ENCODE measurements at regions not wholly inside any gene's neighbourhood (a gene's known extent, or its start where the extent isn't known, plus 50 kb on each side); places are given as distances from the start of the nearest gene placed in this dataset.
A peak's percentile ranks its signal among the peaks of the same experiment; 100 is the strongest.

- Mint-ChIP-seq H3K27ac (no peak overlapping the region), H3K9me3 (peaks cover 5% of the 10 kb centered on the region), H3K27me3 (peaks cover 15% of the 10 kb centered on the region), H3K4me3 (no peak overlapping the region), H3K4me1 (no peaks in the 10 kb centered on the region), H3K36me3 (no peaks in the 10 kb centered on the region)
- peak; percentile 17 for ATAC-seq
Measured at GRCh38 chr9:93814077-93814956, 140.8 kb downstream of the BARX1 start.

- peaks cover 15% of the 10 kb centered on the region for H3K27me3 Mint-ChIP-seq
- H3K9me3 Mint-ChIP-seq: peaks cover 5% of the 10 kb centered on the region
- no peak overlapping the region for H3K27ac Mint-ChIP-seq
- H3K4me3 Mint-ChIP-seq: no peak overlapping the region
- no peaks in the 10 kb centered on the region for H3K4me1 Mint-ChIP-seq
- no peaks in the 10 kb centered on the region for H3K36me3 Mint-ChIP-seq
- no peak for ATAC-seq
Measured at GRCh38 chr9:93813221-93814076, 141.7 kb downstream of the BARX1 start.

- H3K4me1 Mint-ChIP-seq: no peaks in the 10 kb centered on the region
- no peak overlapping the region for H3K27ac Mint-ChIP-seq
- H3K9me3 Mint-ChIP-seq: no peaks in the 10 kb centered on the region
- H3K4me3 Mint-ChIP-seq: no peak overlapping the region
- H3K36me3 Mint-ChIP-seq: no peaks in the 10 kb centered on the region
- no peak for ATAC-seq
- peaks cover 15% of the 10 kb centered on the region for H3K27me3 Mint-ChIP-seq
Measured at GRCh38 chr9:93812410-93812668, 142.8 kb downstream of the BARX1 start.

GRCh38 chr9:93810028-93810971 is 144.9 kb downstream of the BARX1 start:
- H3K36me3 Mint-ChIP-seq: no peaks in the 10 kb centered on the region
- no peak overlapping the region for H3K27ac Mint-ChIP-seq
- H3K4me3 Mint-ChIP-seq: no peak overlapping the region
- H3K27me3 Mint-ChIP-seq: peaks cover 6% of the 10 kb centered on the region
- H3K4me1 Mint-ChIP-seq: no peaks in the 10 kb centered on the region
- ATAC-seq: peak; percentile 39
- H3K9me3 Mint-ChIP-seq: peaks cover 5% of the 10 kb centered on the region

GRCh38 chr9:93809204-93809940 is 145.8 kb downstream of the BARX1 start:
- Mint-ChIP-seq H3K4me3 (no peak overlapping the region), H3K27me3 (no peaks in the 10 kb centered on the region), H3K4me1 (no peaks in the 10 kb centered on the region), H3K9me3 (peaks cover 7% of the 10 kb centered on the region), H3K36me3 (no peaks in the 10 kb centered on the region), H3K27ac (no peak overlapping the region)
- ATAC-seq: no peak

GRCh38 chr9:93808115-93809029 is 146.8 kb downstream of the BARX1 start:
- no peak overlapping the region for H3K4me3 Mint-ChIP-seq
- H3K4me1 Mint-ChIP-seq: no peaks in the 10 kb centered on the region
- H3K36me3 Mint-ChIP-seq: no peaks in the 10 kb centered on the region
- H3K27ac Mint-ChIP-seq: no peak overlapping the region
- ATAC-seq: no peak
- peaks cover 7% of the 10 kb centered on the region for H3K9me3 Mint-ChIP-seq
- H3K27me3 Mint-ChIP-seq: peaks cover under 1% of the 10 kb centered on the region

- H3K4me1 Mint-ChIP-seq: no peaks in the 10 kb centered on the region
- peaks cover 10% of the 10 kb centered on the region for H3K27me3 Mint-ChIP-seq
- no peaks in the 10 kb centered on the region for H3K36me3 Mint-ChIP-seq
- no peak overlapping the region for H3K4me3 Mint-ChIP-seq
- peaks cover 7% of the 10 kb centered on the region for H3K9me3 Mint-ChIP-seq
- H3K27ac Mint-ChIP-seq: no peak overlapping the region
- ATAC-seq: no peak
Measured at GRCh38 chr9:93807166-93808074, 147.7 kb downstream of the BARX1 start.

GRCh38 chr9:93801581-93802284 is 153.4 kb downstream of the BARX1 start:
- Mint-ChIP-seq H3K36me3 (no peaks in the 10 kb centered on the region), H3K9me3 (peaks cover 17% of the 10 kb centered on the region), H3K27ac (no peak overlapping the region), H3K27me3 (peaks cover 50% of the 10 kb centered on the region), H3K4me1 (no peaks in the 10 kb centered on the region), H3K4me3 (no peak overlapping the region)
- ATAC-seq: no peak

GRCh38 chr9:93801120-93801519 is 154.0 kb downstream of the BARX1 start:
- Mint-ChIP-seq H3K36me3 (no peaks in the 10 kb centered on the region), H3K27ac (no peak overlapping the region), H3K27me3 (peaks cover 55% of the 10 kb centered on the region), H3K4me3 (no peak overlapping the region), H3K9me3 (peaks cover 15% of the 10 kb centered on the region), H3K4me1 (no peaks in the 10 kb centered on the region)
- ATAC-seq: no peak

- Mint-ChIP-seq H3K4me1 (no peaks in the 10 kb centered on the region), H3K27me3 (peaks cover 43% of the 10 kb centered on the region), H3K9me3 (peaks cover under 1% of the 10 kb centered on the region), H3K4me3 (no peak overlapping the region), H3K27ac (no peak overlapping the region), H3K36me3 (no peaks in the 10 kb centered on the region)
- ATAC-seq: no peak
Measured at GRCh38 chr9:93792358-93792757, 162.8 kb downstream of the BARX1 start.

GRCh38 chr9:93786204-93786603 is 169.0 kb downstream of the BARX1 start:
- Mint-ChIP-seq H3K4me1 (no peaks in the 10 kb centered on the region), H3K27me3 (peaks cover 51% of the 10 kb centered on the region), H3K9me3 (peaks cover 28% of the 10 kb centered on the region), H3K36me3 (no peaks in the 10 kb centered on the region), H3K4me3 (no peak overlapping the region), H3K27ac (no peak overlapping the region)
- no peak for ATAC-seq

GRCh38 chr9:93776873-93777272 is 178.3 kb downstream of the BARX1 start:
- no peaks in the 10 kb centered on the region for H3K27me3 Mint-ChIP-seq
- no peak overlapping the region for H3K4me3 Mint-ChIP-seq
- H3K4me1 Mint-ChIP-seq: no peaks in the 10 kb centered on the region
- ATAC-seq: peak; percentile 51
- H3K27ac Mint-ChIP-seq: no peak overlapping the region
- H3K36me3 Mint-ChIP-seq: no peaks in the 10 kb centered on the region
- H3K9me3 Mint-ChIP-seq: peaks cover 3% of the 10 kb centered on the region

All from stimulated activated memory B cell treated with anti-CD40 and anti-IgM and Interleukin-4, amounts not matched to agents 10 μg/mL and 1 μg/mL and 100 μg/mL, for 72 hours (primary cell).